Right lobe of liver (tissue), 4 donors: ENCODE measurements at regions not wholly inside any gene's neighbourhood (a gene's known extent, or its start where the extent isn't known, plus 50 kb on each side); places are given as distances from the start of the nearest gene placed in this dataset.

Source experiments
- POLR2A ChIP-seq: fragments of 450-650 bp; IDR thresholded peaks from one replicate; pipeline ENCODE4 v1.6.1; 2017; ENCODE audit warnings: antibody characterized with exemption, mild to moderate bottlenecking
- TF ChIP-seq, protein P1 (sequence below), 4 donors: fragments of 200-600 bp in 3 of 4; fragments of 450-650 bp in 1 of 4; IDR thresholded peaks; one replicate each; pipeline versions ENCODE4 v1.5.1 to v1.8.0; 2016 to 2022; ENCODE audit warnings: antibody characterized with exemption in 4 of 4, mild to moderate bottlenecking in 2 of 4
- donor health status: DM: no; HTN: no; CAD: no.
- donor health status: DM: no; HTN: no; CAD: no.
- donor health status: DM: no; HTN: yes; CAD: no.

GRCh38 chr11:116126562-116126961 is 622.3 kb upstream of the CADM1 start:
- TF ChIP-seq, protein P1, sequence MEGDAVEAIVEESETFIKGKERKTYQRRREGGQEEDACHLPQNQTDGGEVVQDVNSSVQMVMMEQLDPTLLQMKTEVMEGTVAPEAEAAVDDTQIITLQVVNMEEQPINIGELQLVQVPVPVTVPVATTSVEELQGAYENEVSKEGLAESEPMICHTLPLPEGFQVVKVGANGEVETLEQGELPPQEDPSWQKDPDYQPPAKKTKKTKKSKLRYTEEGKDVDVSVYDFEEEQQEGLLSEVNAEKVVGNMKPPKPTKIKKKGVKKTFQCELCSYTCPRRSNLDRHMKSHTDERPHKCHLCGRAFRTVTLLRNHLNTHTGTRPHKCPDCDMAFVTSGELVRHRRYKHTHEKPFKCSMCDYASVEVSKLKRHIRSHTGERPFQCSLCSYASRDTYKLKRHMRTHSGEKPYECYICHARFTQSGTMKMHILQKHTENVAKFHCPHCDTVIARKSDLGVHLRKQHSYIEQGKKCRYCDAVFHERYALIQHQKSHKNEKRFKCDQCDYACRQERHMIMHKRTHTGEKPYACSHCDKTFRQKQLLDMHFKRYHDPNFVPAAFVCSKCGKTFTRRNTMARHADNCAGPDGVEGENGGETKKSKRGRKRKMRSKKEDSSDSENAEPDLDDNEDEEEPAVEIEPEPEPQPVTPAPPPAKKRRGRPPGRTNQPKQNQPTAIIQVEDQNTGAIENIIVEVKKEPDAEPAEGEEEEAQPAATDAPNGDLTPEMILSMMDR (IDR thresholded peaks at IDR 0.05), result no peak
- no peak for TF ChIP-seq POLR2A
